ENCODE measurements at regions not wholly inside any gene's neighbourhood (a gene's known extent, or its start where the extent isn't known, plus 50 kb on each side); places are given as distances from the start of the nearest gene placed in this dataset.

- TF ChIP-seq EZH2phosphoT487 (IDR thresholded peaks at IDR 0.05; ENCODE audit: borderline replicate concordance, low read length) (no peak), CTCF (IDR thresholded peaks at IDR 0.05; ENCODE audit: low read depth, low read length, poor library complexity, severe bottlenecking) (no peak)
Observed at GRCh38 chr6:122075084-122075838, 324.2 kb upstream of the HSF2 start.

Measured in DOHH2 (cell line).